ENCODE measurements at regions not wholly inside any gene's neighbourhood (a gene's known extent, or its start where the extent isn't known, plus 50 kb on each side); places are given as distances from the start of the nearest gene placed in this dataset.

- H3K27me3 Mint-ChIP-seq (ENCODE audit: low read depth, unreplicated experiment) = no peaks in the 10 kb centered on the region
These were observed 117.2 kb upstream of the SSTR1 start for GRCh38 chr14:38090506-38090905.

GRCh38 chr14:38098074-38098836, 109.4 kb upstream of the SSTR1 start:
- no peak for FAIRE-seq
- H3K4me2 ChIP-seq (ENCODE audit: low read length) = peak overlapping the region; percentile 2
- H3K27ac ChIP-seq (ENCODE audit: low read depth, low read length) = peak overlapping the region; percentile 39
- H3K4me3 ChIP-seq (ENCODE audit: insufficient read depth, low read depth, low read length) = no peak overlapping the region
- Mint-ChIP-seq H3K4me1 (ENCODE audit: low read depth, unreplicated experiment) (no peaks in the 10 kb centered on the region), H3K9me3 (ENCODE audit: unreplicated experiment) (peaks cover 13% of the 10 kb centered on the region), H3K27me3 (ENCODE audit: low read depth, unreplicated experiment) (no peaks in the 10 kb centered on the region), H3K36me3 (ENCODE audit: low read depth, unreplicated experiment) (no peaks in the 10 kb centered on the region), H3K4me3 (ENCODE audit: unreplicated experiment) (no peak overlapping the region), H3K27ac (ENCODE audit: unreplicated experiment) (no peak overlapping the region)
- TF ChIP-seq CTCF (IDR thresholded peaks at IDR 0.05; ENCODE audit: insufficient read depth, low read depth, low read length) = no peak
- TF ChIP-seq EZH2 (IDR thresholded peaks at IDR 0.05; ENCODE audit: insufficient read depth, low read length) = no peak
- H2AFZ ChIP-seq (ENCODE audit: low read depth, low read length) = no peak overlapping the region
- H3K36me3 ChIP-seq (ENCODE audit: insufficient read depth, low read length) = no peaks in the 10 kb centered on the region
- H3K9ac ChIP-seq (ENCODE audit: low read length) = no peak overlapping the region
- DNase-seq (ENCODE audit: low read depth) = peak; percentile 63
- no peaks in the 10 kb centered on the region for H3K27me3 ChIP-seq (ENCODE audit: insufficient read depth, low read length)
- no peaks in the 10 kb centered on the region for H3K79me2 ChIP-seq (ENCODE audit: insufficient read depth, low read length)
- H3K4me1 ChIP-seq (ENCODE audit: insufficient read depth, low read length) = no peaks in the 10 kb centered on the region
- peaks cover 5% of the 10 kb centered on the region for H3K9me3 ChIP-seq (ENCODE audit: insufficient read depth, low read depth, low read length)
- no peaks in the 10 kb centered on the region for H4K20me1 ChIP-seq (ENCODE audit: insufficient read depth, low read length)

More at GRCh38 chr14:38090506-38090905, 117.2 kb upstream of the SSTR1 start:
- DNase-seq (ENCODE audit: low read depth) (no peak), FAIRE-seq (no peak)
- Histone ChIP-seq H2AFZ (ENCODE audit: low read depth, low read length) (no peak overlapping the region), H3K36me3 (ENCODE audit: insufficient read depth, low read length) (no peaks in the 10 kb centered on the region), H3K9ac (ENCODE audit: low read length) (no peak overlapping the region), H3K4me2 (ENCODE audit: low read length) (no peak overlapping the region), H3K27me3 (ENCODE audit: insufficient read depth, low read length) (no peaks in the 10 kb centered on the region), H3K4me3 (ENCODE audit: insufficient read depth, low read depth, low read length) (no peak overlapping the region), H3K79me2 (ENCODE audit: insufficient read depth, low read length) (no peaks in the 10 kb centered on the region), H3K4me1 (ENCODE audit: insufficient read depth, low read length) (no peaks in the 10 kb centered on the region), H3K9me3 (ENCODE audit: insufficient read depth, low read depth, low read length) (no peaks in the 10 kb centered on the region), H3K27ac (ENCODE audit: low read depth, low read length) (no peak overlapping the region), H4K20me1 (ENCODE audit: insufficient read depth, low read length) (no peaks in the 10 kb centered on the region)
- H3K27ac Mint-ChIP-seq (ENCODE audit: unreplicated experiment) = no peak overlapping the region
- TF ChIP-seq EZH2 (IDR thresholded peaks at IDR 0.05; ENCODE audit: insufficient read depth, low read length) (no peak), CTCF (IDR thresholded peaks at IDR 0.05; ENCODE audit: insufficient read depth, low read depth, low read length) (no peak)
- no peak overlapping the region for H3K4me3 Mint-ChIP-seq (ENCODE audit: unreplicated experiment)
- peaks cover 9% of the 10 kb centered on the region for H3K9me3 Mint-ChIP-seq (ENCODE audit: unreplicated experiment)
- no peaks in the 10 kb centered on the region for H3K36me3 Mint-ChIP-seq (ENCODE audit: low read depth, unreplicated experiment)
- H3K4me1 Mint-ChIP-seq (ENCODE audit: low read depth, unreplicated experiment) = no peaks in the 10 kb centered on the region

- Histone ChIP-seq H3K27me3 (ENCODE audit: insufficient read depth, low read length) (no peaks in the 10 kb centered on the region), H2AFZ (ENCODE audit: low read depth, low read length) (no peak overlapping the region), H4K20me1 (ENCODE audit: insufficient read depth, low read length) (no peaks in the 10 kb centered on the region), H3K27ac (ENCODE audit: low read depth, low read length) (no peak overlapping the region), H3K4me2 (ENCODE audit: low read length) (no peak overlapping the region), H3K4me3 (ENCODE audit: insufficient read depth, low read depth, low read length) (no peak overlapping the region), H3K4me1 (ENCODE audit: insufficient read depth, low read length) (no peaks in the 10 kb centered on the region), H3K36me3 (ENCODE audit: insufficient read depth, low read length) (no peaks in the 10 kb centered on the region), H3K9ac (ENCODE audit: low read length) (no peak overlapping the region), H3K9me3 (ENCODE audit: insufficient read depth, low read depth, low read length) (peaks cover 5% of the 10 kb centered on the region), H3K79me2 (ENCODE audit: insufficient read depth, low read length) (no peaks in the 10 kb centered on the region)
- FAIRE-seq (no peak), DNase-seq (ENCODE audit: low read depth) (no peak)
- no peak overlapping the region for H3K27ac Mint-ChIP-seq (ENCODE audit: unreplicated experiment)
- H3K36me3 Mint-ChIP-seq (ENCODE audit: low read depth, unreplicated experiment) = no peaks in the 10 kb centered on the region
- no peak overlapping the region for H3K4me3 Mint-ChIP-seq (ENCODE audit: unreplicated experiment)
- no peaks in the 10 kb centered on the region for H3K4me1 Mint-ChIP-seq (ENCODE audit: low read depth, unreplicated experiment)
- TF ChIP-seq EZH2 (IDR thresholded peaks at IDR 0.05; ENCODE audit: insufficient read depth, low read length) (no peak), CTCF (IDR thresholded peaks at IDR 0.05; ENCODE audit: insufficient read depth, low read depth, low read length) (no peak)
- no peaks in the 10 kb centered on the region for H3K27me3 Mint-ChIP-seq (ENCODE audit: low read depth, unreplicated experiment)
- H3K9me3 Mint-ChIP-seq (ENCODE audit: unreplicated experiment) = peaks cover 8% of the 10 kb centered on the region
These were observed 106.0 kb upstream of the SSTR1 start for GRCh38 chr14:38101679-38102078.

All from astrocyte (in vitro differentiated cells and primary cell).